GM12873 (cell line): ENCODE measurements at regions not wholly inside any gene's neighbourhood (a gene's known extent, or its start where the extent isn't known, plus 50 kb on each side); places are given as distances from the start of the nearest gene placed in this dataset.
A peak's percentile ranks its signal among the peaks of the same experiment; 100 is the strongest.

Experiments used
- CTCF ChIP-seq: IDR thresholded peaks from 2 replicates; pipeline ENCODE4 v1.5.1; 2012; ENCODE audit warnings: low read depth, mild to moderate bottlenecking, moderate library complexity, low read length, control low read depth; ENCODE audit not compliant: insufficient read depth; ENCODE audit errors: missing control alignments

- peak; percentile 37 for TF ChIP-seq CTCF
These were observed 118.4 kb upstream of the WDR17 start for GRCh38 chr4:175947117-175947722.

GRCh38 chr4:175951794-175952193 is 113.8 kb upstream of the WDR17 start:
- no peak for TF ChIP-seq CTCF

- TF ChIP-seq CTCF, result no peak
These were observed 112.5 kb upstream of the WDR17 start for GRCh38 chr4:175953116-175953515.

- TF ChIP-seq CTCF, result peak; percentile 43
These were observed 111.6 kb upstream of the WDR17 start for GRCh38 chr4:175953960-175954521.

GRCh38 chr4:175954685-175955084 is 111.0 kb upstream of the WDR17 start:
- TF ChIP-seq CTCF, result no peak

- no peak for TF ChIP-seq CTCF
These were observed 104.0 kb upstream of the WDR17 start for GRCh38 chr4:175961604-175962003.

GRCh38 chr4:175970072-175970471 is 95.6 kb upstream of the WDR17 start:
- no peak for TF ChIP-seq CTCF
